Fibroblast of mammary gland (primary cell): ENCODE measurements at regions not wholly inside any gene's neighbourhood (a gene's known extent, or its start where the extent isn't known, plus 50 kb on each side); places are given as distances from the start of the nearest gene placed in this dataset.

Source experiments
- DNase-seq: peaks from one replicate; pipeline ENCODE4 v3.0.0-alpha.2; 2010; ENCODE audit warnings: low read depth
- H3K4me3 ChIP-seq: 2 replicates; pipeline ENCODE4 v1.5.1; 2011; ENCODE audit warnings: low read depth, mild to moderate bottlenecking, low read length, moderate library complexity; ENCODE audit not compliant: control insufficient read depth
- TF ChIP-seq, protein P1 (sequence below): conservative IDR thresholded peaks from 2 replicates; pipeline ENCODE4 v1.5.1; 2011; ENCODE audit warnings: low read depth, low read length, inconsistent platforms; ENCODE audit not compliant: control insufficient read depth, insufficient read depth

DNA sequence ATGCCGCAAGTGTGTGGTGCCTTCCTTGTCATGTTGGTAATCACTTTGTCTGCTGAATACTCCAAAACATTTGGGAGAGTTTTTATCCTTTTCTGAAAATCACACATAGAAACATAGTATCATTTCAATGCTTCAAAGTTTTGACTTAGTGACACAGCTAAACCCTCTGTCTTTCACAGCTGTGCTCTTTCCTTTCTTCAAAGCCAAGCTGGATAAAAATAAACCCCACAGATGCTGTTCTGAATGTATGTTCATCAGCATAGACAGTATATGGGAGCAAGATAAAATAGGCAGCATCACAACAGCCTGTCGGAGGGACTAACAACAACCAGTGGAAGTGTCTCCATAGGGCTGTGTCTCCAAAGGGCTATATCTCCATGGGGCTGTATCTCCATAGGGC lies 331.3 kb upstream of the DCC start:
- DNase-seq = no peak
- TF ChIP-seq, protein P1, sequence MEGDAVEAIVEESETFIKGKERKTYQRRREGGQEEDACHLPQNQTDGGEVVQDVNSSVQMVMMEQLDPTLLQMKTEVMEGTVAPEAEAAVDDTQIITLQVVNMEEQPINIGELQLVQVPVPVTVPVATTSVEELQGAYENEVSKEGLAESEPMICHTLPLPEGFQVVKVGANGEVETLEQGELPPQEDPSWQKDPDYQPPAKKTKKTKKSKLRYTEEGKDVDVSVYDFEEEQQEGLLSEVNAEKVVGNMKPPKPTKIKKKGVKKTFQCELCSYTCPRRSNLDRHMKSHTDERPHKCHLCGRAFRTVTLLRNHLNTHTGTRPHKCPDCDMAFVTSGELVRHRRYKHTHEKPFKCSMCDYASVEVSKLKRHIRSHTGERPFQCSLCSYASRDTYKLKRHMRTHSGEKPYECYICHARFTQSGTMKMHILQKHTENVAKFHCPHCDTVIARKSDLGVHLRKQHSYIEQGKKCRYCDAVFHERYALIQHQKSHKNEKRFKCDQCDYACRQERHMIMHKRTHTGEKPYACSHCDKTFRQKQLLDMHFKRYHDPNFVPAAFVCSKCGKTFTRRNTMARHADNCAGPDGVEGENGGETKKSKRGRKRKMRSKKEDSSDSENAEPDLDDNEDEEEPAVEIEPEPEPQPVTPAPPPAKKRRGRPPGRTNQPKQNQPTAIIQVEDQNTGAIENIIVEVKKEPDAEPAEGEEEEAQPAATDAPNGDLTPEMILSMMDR = no peak
- no peak overlapping the region for H3K4me3 ChIP-seq

DNA sequence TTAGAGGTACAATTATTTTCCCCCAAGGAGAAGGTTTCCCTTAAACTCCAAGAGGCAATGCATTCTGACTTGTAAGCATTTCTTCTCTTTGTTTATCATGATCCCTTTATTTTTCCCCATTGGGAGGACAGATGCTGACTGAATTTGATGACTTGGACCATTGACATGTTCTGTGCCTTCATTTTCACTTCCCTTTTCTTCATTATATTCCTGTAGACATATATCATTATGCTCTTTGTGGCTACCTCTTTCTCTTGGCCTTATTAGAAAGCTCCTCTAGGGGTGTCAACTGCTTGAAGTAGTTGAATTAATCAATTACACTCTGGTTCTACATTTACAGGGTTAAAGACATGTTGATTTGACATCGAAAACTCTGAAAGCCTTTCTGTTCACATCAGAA lies 330.0 kb upstream of the DCC start:
- H3K4me3 ChIP-seq = no peak overlapping the region
- TF ChIP-seq, protein P1 = no peak
- DNase-seq = no peak

DNA sequence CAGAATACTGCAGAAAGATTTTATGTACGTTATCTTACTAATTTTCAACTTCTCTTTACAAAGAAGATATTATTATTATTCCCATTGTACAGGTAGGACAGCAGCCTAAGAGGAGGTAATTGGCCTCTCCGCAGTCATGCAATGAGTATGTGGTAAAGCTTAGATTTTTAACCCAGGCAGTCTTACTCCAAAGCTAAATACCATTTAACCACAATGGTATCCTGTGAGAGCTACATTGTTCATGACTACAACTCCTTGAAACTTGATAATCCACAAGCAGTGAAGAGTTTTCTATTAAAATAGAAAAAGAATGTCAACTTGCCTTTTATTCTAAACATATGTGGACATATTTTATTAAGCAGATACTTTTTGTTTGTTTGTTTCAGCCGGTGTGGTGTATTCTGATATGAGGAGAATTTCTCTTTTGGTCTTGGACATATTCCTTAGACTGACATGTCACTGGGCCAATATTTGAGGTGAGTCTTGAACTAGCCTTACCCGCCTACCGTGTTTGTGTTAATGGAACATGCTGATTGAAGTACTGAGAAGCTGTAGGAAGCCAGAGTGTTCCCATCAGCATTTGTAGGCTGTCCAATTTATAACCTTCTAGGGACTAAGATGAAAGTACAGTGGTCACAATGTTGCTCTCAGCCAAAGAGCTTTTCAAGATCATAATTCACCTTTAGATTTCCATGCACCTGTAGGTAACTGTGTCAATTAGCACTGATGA lies 293.9 kb upstream of the DCC start:
- TF ChIP-seq, protein P1 = no peak
- no peak for DNase-seq
- H3K4me3 ChIP-seq = no peak overlapping the region

DNA sequence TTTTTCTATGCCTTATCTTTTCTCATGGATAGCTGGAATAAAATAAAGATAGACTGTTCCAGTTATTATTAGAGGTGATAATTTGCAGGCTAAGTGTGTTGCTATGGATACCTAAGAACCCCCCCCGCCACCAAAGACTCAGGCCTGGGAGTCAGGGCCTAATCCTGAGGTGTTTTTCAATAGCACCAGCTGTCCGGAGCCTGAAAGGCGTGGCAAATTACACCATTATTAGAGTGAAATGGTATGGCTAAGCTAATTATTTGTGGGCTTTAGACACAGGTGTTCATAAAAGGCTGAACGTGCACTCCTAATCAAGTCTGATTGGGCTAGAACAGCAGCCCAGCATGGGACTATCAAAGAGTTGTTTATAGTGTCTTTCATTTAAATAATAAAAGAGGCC lies 293.2 kb upstream of the DCC start:
- no peak for DNase-seq
- no peak overlapping the region for H3K4me3 ChIP-seq
- TF ChIP-seq, protein P1 = no peak

DNA sequence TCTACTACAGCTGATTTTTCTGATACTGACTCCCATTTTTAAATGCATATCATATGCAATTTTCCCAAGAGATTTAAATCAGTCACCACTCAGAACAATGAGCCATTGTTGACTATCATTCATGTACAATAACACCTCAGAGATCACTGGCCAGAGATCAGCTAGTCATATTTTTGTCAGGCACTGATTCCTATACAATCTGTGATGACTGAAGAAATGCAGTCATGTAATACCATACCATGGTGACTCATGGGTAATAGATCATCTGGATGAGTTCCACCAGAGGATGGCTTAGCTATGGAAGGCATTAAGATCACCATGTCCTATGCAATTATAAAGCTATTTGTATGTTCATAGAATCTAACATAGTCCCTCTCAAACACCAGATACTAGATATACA lies 285.7 kb upstream of the DCC start:
- H3K4me3 ChIP-seq = no peak overlapping the region
- TF ChIP-seq, protein P1 = no peak
- DNase-seq = no peak

DNA sequence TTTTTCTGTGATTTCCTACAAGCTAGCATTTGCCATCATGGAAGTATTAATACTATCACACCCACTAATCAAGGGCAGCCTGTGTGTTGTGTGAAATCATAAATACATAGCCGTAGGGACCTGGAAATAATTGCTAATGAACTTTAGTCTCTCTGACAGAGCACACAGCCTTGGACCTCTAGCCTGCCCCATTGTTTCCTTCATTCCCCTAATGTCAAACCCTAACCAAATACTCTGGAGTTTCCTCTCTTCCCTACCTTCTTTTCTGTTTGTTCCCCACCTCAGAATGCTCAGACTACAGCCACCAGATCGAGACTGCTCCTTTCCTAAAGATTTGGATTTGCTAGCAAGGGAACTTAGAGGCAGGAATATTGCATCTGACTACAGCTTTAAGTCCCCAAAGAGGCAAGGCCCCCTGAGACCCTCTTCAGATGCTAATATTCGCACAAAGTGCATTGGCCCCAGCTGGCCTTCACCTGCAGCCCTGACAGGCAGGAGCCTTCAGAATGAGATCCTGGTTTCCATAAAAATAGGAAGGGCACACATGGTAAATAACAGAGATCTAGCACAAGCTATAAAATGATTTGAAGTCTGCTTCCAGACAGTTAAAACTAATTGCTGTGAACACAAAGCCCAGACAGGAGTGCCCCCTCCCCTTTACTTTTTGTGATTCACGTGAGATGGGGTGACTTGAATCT lies 279.2 kb upstream of the DCC start:
- DNase-seq = no peak
- TF ChIP-seq, protein P1 = no peak
- no peak overlapping the region for H3K4me3 ChIP-seq
